Skeletal muscle satellite cell (primary cell): ENCODE measurements at regions not wholly inside any gene's neighbourhood (a gene's known extent, or its start where the extent isn't known, plus 50 kb on each side); places are given as distances from the start of the nearest gene placed in this dataset.

Source experiments
- H3K27me3 ChIP-seq: 2 replicates; pipeline ENCODE4 v1.7.0; 2013; ENCODE audit warnings: low read length; ENCODE audit not compliant: control insufficient read depth, insufficient read depth
- H3K36me3 ChIP-seq: 2 replicates; pipeline ENCODE4 v1.7.0; 2013; ENCODE audit warnings: mild to moderate bottlenecking, control low read depth, low read length; ENCODE audit not compliant: insufficient read depth
- H3K4me1 ChIP-seq: 2 replicates; pipeline ENCODE4 v1.7.0; 2013; ENCODE audit warnings: low read length; ENCODE audit not compliant: control insufficient read depth, insufficient read depth
- H3K4me2 ChIP-seq: 2 replicates; pipeline ENCODE4 v1.7.0; 2013; ENCODE audit warnings: mild to moderate bottlenecking, low read length
- H3K4me3 ChIP-seq: 2 replicates; pipeline ENCODE4 v1.7.0; 2013; ENCODE audit warnings: low read length
- H3K9ac ChIP-seq: 2 replicates; pipeline ENCODE4 v1.7.0; 2013; ENCODE audit warnings: mild to moderate bottlenecking, low read depth, low read length, moderate library complexity
- H3K9me3 ChIP-seq: replicated peaks from 2 replicates; pipeline ENCODE4 v1.7.0; 2013; ENCODE audit warnings: mild to moderate bottlenecking, control low read depth, low read length

DNA sequence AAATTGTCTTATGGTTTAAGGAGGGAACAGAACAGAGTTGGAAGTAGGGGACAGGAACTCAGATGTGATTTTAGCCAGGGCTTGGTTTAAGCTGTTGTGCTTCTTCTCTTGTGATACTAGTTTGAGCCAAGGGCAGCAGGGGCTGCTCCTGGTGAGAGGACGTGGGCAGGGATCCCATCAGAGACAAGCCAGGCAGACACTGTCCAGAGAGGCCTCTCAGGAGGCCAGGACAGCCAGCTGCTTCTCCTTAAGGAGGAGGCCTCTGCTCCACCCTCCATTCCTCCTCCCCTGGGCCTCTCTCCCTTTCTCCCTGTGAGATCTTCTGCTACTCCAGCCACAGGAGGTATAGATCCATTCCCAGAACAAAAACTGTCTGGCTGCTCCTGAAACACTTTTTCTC lies 108.4 kb upstream of the MLN start:
- Histone ChIP-seq H3K4me1 (no peaks in the 10 kb centered on the region), H3K9ac (no peak overlapping the region), H3K27me3 (peaks cover 52% of the 10 kb centered on the region), H3K4me2 (no peak overlapping the region), H3K4me3 (no peak overlapping the region), H3K9me3 (no peaks in the 10 kb centered on the region), H3K36me3 (no peaks in the 10 kb centered on the region)

DNA sequence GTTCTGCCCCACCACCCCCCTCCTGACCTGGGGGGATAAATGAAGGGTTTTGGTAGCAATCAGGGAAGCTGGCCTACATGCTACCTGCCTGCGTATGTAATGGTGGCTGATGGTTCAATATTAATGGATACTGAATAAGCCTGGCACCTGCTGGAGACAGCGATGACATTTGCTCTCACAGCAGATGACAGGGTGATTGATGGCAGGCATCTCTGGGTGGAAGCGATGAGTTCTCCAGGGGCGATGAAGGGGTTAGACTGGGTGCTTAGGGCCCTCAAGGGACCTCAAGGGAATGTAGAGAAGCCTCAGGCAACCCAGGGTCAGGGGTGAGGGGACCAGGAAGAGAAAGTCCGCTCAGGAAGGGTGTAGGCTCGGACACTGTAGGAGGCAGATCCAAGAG lies 107.7 kb upstream of the MLN start:
- Histone ChIP-seq H3K4me2 (no peak overlapping the region), H3K4me1 (no peaks in the 10 kb centered on the region), H3K9me3 (no peaks in the 10 kb centered on the region), H3K4me3 (no peak overlapping the region), H3K36me3 (no peaks in the 10 kb centered on the region), H3K27me3 (peaks cover 59% of the 10 kb centered on the region), H3K9ac (no peak overlapping the region)

- Histone ChIP-seq H3K27me3 (peaks cover 64% of the 10 kb centered on the region), H3K4me1 (no peaks in the 10 kb centered on the region), H3K4me2 (no peak overlapping the region), H3K4me3 (no peak overlapping the region), H3K9ac (no peak overlapping the region), H3K9me3 (no peaks in the 10 kb centered on the region), H3K36me3 (no peaks in the 10 kb centered on the region)
These were observed 106.8 kb upstream of the MLN start for GRCh38 chr6:33910594-33910993.

DNA sequence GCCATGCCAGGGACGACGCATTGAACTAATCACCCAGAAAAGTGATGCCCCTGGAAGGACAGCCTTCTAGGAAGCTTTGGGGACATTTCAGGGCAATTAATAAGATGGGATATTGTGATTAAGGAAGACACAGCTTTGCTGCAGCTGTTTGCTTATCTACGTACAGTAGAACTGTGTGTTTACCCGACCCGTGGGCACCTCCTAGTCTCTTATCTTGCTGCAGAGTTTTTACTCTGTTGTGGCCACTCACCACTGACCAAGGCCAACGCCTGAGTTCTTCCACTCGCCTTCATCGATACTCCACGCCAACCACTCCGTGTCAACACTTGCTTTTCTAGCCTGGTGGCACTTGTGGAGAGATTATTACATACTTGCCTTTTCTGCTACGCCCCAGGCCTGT lies 105.9 kb upstream of the MLN start:
- Histone ChIP-seq H3K9me3 (no peaks in the 10 kb centered on the region), H3K4me3 (no peak overlapping the region), H3K27me3 (peaks cover 68% of the 10 kb centered on the region), H3K36me3 (no peaks in the 10 kb centered on the region), H3K9ac (no peak overlapping the region), H3K4me2 (no peak overlapping the region), H3K4me1 (no peaks in the 10 kb centered on the region)

GRCh38 chr6:33908025-33908424 lies 104.2 kb upstream of the MLN start:
- no peak overlapping the region for H3K9ac ChIP-seq
- no peak overlapping the region for H3K4me2 ChIP-seq
- no peaks in the 10 kb centered on the region for H3K9me3 ChIP-seq
- H3K36me3 ChIP-seq, result no peaks in the 10 kb centered on the region
- H3K4me1 ChIP-seq, result no peaks in the 10 kb centered on the region
- H3K27me3 ChIP-seq, result peaks cover 73% of the 10 kb centered on the region
- H3K4me3 ChIP-seq, result no peak overlapping the region

GRCh38 chr6:33907227-33907626 lies 103.4 kb upstream of the MLN start:
- Histone ChIP-seq H3K36me3 (no peaks in the 10 kb centered on the region), H3K9me3 (no peaks in the 10 kb centered on the region), H3K4me2 (no peak overlapping the region), H3K27me3 (peaks cover 73% of the 10 kb centered on the region), H3K9ac (no peak overlapping the region), H3K4me1 (no peaks in the 10 kb centered on the region), H3K4me3 (no peak overlapping the region)

DNA sequence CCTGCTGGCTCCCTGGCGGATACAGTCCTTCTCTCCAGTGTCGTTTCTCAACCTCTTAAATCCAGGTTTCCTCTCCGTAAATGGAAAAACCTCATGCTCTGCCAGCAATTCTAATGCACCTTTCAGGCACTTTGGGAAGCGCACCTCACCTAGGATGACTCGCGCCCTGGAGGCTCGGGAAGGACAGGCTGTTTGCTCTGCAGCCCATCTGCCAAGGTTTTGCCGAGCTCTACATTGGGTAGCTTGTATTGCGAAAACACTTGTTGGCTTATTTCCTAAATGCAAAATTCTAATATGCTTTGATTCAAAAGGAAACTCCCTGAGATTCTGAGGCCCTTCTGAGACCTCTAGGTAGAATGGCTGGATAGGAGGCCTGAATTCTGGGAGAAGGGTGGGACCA lies 102.6 kb upstream of the MLN start:
- no peaks in the 10 kb centered on the region for H3K4me1 ChIP-seq
- H3K9ac ChIP-seq, result no peak overlapping the region
- no peak overlapping the region for H3K4me3 ChIP-seq

GRCh38 chr6:33905071-33905609 lies 101.3 kb upstream of the MLN start:
- Histone ChIP-seq H3K27me3 (peaks cover 72% of the 10 kb centered on the region), H3K4me1 (no peaks in the 10 kb centered on the region), H3K36me3 (no peaks in the 10 kb centered on the region), H3K4me3 (no peak overlapping the region), H3K4me2 (no peak overlapping the region), H3K9me3 (no peaks in the 10 kb centered on the region), H3K9ac (no peak overlapping the region)

More for the DNA sequence above, 102.6 kb upstream of the MLN start:
- H3K36me3 ChIP-seq, result no peaks in the 10 kb centered on the region
- H3K4me2 ChIP-seq, result no peak overlapping the region
- peaks cover 73% of the 10 kb centered on the region for H3K27me3 ChIP-seq
- no peaks in the 10 kb centered on the region for H3K9me3 ChIP-seq

DNA sequence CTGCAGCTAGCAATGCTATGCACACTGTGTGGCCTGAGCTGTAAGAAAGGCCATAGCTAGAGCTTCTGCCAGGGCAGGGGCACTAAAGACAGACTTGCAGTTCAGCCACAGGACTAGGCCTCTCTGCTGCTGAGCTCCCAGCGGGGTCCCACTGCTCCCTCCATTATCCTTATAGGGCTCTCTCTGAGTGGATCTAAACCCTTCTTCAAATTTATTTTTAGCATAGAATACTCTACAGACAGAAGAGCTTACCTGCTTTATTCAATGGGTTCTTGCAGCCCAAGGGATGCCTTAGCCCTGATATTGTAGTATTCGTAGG lies 100.9 kb upstream of the MLN start:
- no peaks in the 10 kb centered on the region for H3K9me3 ChIP-seq
- no peaks in the 10 kb centered on the region for H3K4me1 ChIP-seq
- H3K4me2 ChIP-seq, result no peak overlapping the region
- H3K27me3 ChIP-seq, result peaks cover 75% of the 10 kb centered on the region
- H3K36me3 ChIP-seq, result no peaks in the 10 kb centered on the region
- H3K4me3 ChIP-seq, result no peak overlapping the region
- H3K9ac ChIP-seq, result no peak overlapping the region

DNA sequence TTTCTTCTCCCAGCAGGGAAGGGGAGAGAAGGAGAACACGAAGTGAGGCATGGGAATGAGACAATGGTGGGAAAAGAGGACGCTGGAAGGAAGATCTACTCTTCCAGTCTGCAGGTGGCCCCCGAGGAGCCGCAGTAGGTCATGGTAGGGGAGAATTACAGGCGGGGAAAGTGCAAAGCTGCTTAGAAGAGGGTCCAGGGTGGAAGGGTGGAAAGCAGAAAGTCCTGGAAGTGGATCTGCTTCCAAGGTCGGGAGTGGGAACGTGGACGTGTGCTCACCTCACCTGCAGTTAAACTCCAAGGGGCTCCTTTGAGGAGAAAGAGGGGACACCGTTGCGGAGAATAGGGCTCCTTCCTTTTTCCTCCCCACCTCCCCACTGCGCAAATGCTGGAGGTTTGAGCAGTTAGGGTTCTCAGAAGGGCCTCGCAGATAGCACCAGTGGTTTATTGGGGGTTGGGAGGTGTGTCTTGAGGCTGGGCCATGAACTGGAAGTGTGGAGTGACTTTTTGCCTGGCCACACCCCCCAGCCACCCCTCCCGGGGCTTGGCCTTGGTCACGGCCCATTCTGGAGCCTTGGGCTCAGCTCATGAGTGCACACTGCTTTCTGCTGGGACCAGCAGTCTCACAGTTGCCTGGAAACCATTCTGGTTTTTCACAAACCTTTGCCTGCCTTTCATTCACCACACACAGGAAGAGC lies 100.4 kb upstream of the MLN start:
- H3K9me3 ChIP-seq, result no peaks in the 10 kb centered on the region
- no peak overlapping the region for H3K9ac ChIP-seq
- H3K4me2 ChIP-seq, result no peak overlapping the region
- no peaks in the 10 kb centered on the region for H3K36me3 ChIP-seq
- H3K4me1 ChIP-seq, result no peaks in the 10 kb centered on the region
- no peak overlapping the region for H3K4me3 ChIP-seq
- peaks cover 79% of the 10 kb centered on the region for H3K27me3 ChIP-seq

DNA sequence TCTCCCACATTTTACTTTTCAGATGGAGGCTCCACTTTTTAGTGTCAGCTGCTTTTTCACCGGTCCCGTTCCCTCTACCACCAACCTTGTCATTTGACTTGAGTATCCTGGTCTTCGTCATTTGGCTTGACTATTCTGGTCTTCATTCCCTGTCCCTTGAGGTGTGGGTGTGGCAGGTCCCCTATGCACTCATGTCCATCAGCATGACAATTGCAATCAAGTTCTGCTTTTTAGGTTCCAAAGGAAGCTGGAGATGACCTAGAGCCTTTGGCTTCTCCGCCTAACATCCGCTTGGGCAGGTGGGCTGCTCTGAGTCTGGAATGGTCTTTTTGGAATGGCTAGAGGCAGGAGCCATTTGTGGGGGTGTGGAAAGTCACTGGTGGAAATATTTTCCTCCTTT lies 99.8 kb upstream of the MLN start:
- Histone ChIP-seq H3K36me3 (no peaks in the 10 kb centered on the region), H3K4me3 (no peak overlapping the region), H3K4me2 (no peak overlapping the region), H3K9me3 (no peaks in the 10 kb centered on the region), H3K9ac (no peak overlapping the region), H3K4me1 (no peaks in the 10 kb centered on the region), H3K27me3 (peaks cover 86% of the 10 kb centered on the region)

DNA sequence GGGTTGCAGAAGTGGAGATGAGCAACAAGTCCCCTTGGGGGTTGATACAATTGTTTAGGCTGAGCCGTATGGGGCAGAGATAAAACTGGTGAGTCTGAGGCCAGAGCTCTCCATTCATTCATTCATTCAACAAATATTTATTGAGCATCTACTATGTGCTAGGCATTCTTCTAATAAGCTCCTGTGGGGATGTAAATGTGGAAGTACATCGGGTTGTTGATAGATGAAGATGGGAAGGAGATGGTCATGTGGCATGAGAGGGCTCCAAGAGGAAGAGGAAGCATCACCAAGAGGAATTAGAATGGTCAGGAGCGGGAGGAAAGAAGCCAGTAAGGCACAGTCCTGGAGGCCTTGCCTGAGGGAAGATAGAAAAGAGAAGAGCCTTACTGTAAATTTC lies 98.7 kb upstream of the MLN start:
- Histone ChIP-seq H3K27me3 (peaks cover 95% of the 10 kb centered on the region), H3K4me3 (no peak overlapping the region), H3K4me2 (no peak overlapping the region), H3K9me3 (no peaks in the 10 kb centered on the region), H3K36me3 (no peaks in the 10 kb centered on the region), H3K4me1 (no peaks in the 10 kb centered on the region), H3K9ac (no peak overlapping the region)
